ENCODE measurements at regions not wholly inside any gene's neighbourhood (a gene's known extent, or its start where the extent isn't known, plus 50 kb on each side); places are given as distances from the start of the nearest gene placed in this dataset.

DNA sequence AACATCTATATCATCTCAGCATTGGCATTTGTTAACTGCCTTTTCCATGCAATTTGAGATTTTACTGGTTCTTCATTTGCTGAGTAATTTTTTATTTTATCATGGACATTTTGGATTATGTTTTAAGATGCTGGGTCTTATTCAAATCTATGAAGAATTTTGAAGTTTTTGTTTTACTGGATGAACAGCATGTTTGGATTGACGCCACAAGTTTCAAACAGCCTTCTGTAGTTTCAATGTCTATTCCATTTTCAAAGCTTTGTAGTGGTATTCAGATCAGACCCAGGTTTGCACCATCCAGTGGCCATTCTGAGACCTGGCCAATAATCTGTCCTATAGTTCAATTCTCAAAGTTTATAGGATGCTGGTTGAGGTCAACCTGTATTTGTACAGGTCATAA lies 148.4 kb upstream of the STMND1 start:
- TF ChIP-seq POLR2A (IDR thresholded peaks at IDR 0.05): no peak
- TF ChIP-seq, protein P1, sequence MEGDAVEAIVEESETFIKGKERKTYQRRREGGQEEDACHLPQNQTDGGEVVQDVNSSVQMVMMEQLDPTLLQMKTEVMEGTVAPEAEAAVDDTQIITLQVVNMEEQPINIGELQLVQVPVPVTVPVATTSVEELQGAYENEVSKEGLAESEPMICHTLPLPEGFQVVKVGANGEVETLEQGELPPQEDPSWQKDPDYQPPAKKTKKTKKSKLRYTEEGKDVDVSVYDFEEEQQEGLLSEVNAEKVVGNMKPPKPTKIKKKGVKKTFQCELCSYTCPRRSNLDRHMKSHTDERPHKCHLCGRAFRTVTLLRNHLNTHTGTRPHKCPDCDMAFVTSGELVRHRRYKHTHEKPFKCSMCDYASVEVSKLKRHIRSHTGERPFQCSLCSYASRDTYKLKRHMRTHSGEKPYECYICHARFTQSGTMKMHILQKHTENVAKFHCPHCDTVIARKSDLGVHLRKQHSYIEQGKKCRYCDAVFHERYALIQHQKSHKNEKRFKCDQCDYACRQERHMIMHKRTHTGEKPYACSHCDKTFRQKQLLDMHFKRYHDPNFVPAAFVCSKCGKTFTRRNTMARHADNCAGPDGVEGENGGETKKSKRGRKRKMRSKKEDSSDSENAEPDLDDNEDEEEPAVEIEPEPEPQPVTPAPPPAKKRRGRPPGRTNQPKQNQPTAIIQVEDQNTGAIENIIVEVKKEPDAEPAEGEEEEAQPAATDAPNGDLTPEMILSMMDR (IDR thresholded peaks at IDR 0.05): no peak
